ENCODE measurements at regions not wholly inside any gene's neighbourhood (a gene's known extent, or its start where the extent isn't known, plus 50 kb on each side); places are given as distances from the start of the nearest gene placed in this dataset.

- no peaks in the 10 kb centered on the region for H3K79me1 ChIP-seq (replicated peaks; ENCODE audit: low read length, poor library complexity, severe bottlenecking)
- no peaks in the 10 kb centered on the region for H3K4me1 ChIP-seq (ENCODE audit: control insufficient read depth, insufficient read depth, low read depth, low read length)
- H3K4me3 ChIP-seq (ENCODE audit: insufficient read depth in 1 of 2, low read depth in 1 of 2, low read length in 2 of 2) = no peak overlapping the region
- H2AFZ ChIP-seq (ENCODE audit: low read depth, low read length) = no peak overlapping the region
- no peaks in the 10 kb centered on the region for H3K36me3 ChIP-seq (ENCODE audit: control insufficient read depth in 1 of 2, insufficient read depth in 2 of 2, low read depth in 1 of 2, low read length in 2 of 2)
- no peak for DNase-seq
- H2BK12ac ChIP-seq (ENCODE audit: low read length in 2 of 2) = no peak overlapping the region
- H3K4ac ChIP-seq (ENCODE audit: low read depth in 1 of 2, low read length in 2 of 2) = no peak overlapping the region
- H3K4me2 ChIP-seq (ENCODE audit: low read length, poor library complexity, severe bottlenecking) = no peak overlapping the region
- WGBS = 82% methylated on average over 6 of the region's 6 CpGs
- no peak overlapping the region for H3K23ac ChIP-seq (ENCODE audit: low read length in 2 of 2)
- H2BK120ac ChIP-seq (ENCODE audit: low read depth, low read length) = no peak overlapping the region
- peaks cover 55 to 60% of the 10 kb centered on the region in 2 experiments for H3K27me3 ChIP-seq (ENCODE audit: control insufficient read depth in 1 of 2, insufficient read depth in 1 of 2, low read length in 2 of 2)
- no peak overlapping the region for H2AK5ac ChIP-seq (ENCODE audit: low read length, severe bottlenecking)
- no peak overlapping the region for H3K14ac ChIP-seq (ENCODE audit: low read length in 2 of 2)
- H3K27ac ChIP-seq (ENCODE audit: low read length, poor library complexity, severe bottlenecking) = no peak overlapping the region
- H2BK5ac ChIP-seq (ENCODE audit: low read depth, low read length, poor library complexity, severe bottlenecking) = no peak overlapping the region
- no peak overlapping the region for H2BK15ac ChIP-seq (ENCODE audit: low read depth, poor library complexity, severe bottlenecking)
- H4K91ac ChIP-seq (ENCODE audit: low read length) = no peak overlapping the region
- H4K8ac ChIP-seq (ENCODE audit: low read length) = no peak overlapping the region
- no peak overlapping the region for H3K9ac ChIP-seq (ENCODE audit: low read length)
- peaks cover 7% of the 10 kb centered on the region for H3K9me3 ChIP-seq (ENCODE audit: control insufficient read depth, low read length)
- no peak overlapping the region for H3K18ac ChIP-seq (ENCODE audit: low read depth in 1 of 2, low read length in 2 of 2)
Measured at GRCh38 chr2:120634533-120634932, 101.1 kb upstream of the GLI2 start.

- H3K23ac ChIP-seq (ENCODE audit: low read length in 2 of 2) = no peak overlapping the region
- 79% methylated on average over 5 of the region's 5 CpGs for WGBS
- no peak overlapping the region for H2BK12ac ChIP-seq (ENCODE audit: low read length in 2 of 2)
- H2AFZ ChIP-seq (ENCODE audit: low read depth, low read length) = no peak overlapping the region
- H2BK15ac ChIP-seq (ENCODE audit: low read depth, poor library complexity, severe bottlenecking) = no peak overlapping the region
- H3K4me2 ChIP-seq (ENCODE audit: low read length, poor library complexity, severe bottlenecking) = no peak overlapping the region
- H3K18ac ChIP-seq (ENCODE audit: low read depth in 1 of 2, low read length in 2 of 2) = no peak overlapping the region
- peaks cover 51 to 54% of the 10 kb centered on the region in 2 experiments for H3K27me3 ChIP-seq (ENCODE audit: control insufficient read depth in 1 of 2, insufficient read depth in 1 of 2, low read length in 2 of 2)
- DNase-seq = no peak
- no peaks in the 10 kb centered on the region for H3K4me1 ChIP-seq (ENCODE audit: control insufficient read depth, insufficient read depth, low read depth, low read length)
- H3K9me3 ChIP-seq (ENCODE audit: control insufficient read depth, low read length) = peaks cover 7% of the 10 kb centered on the region
- no peak overlapping the region for H2BK5ac ChIP-seq (ENCODE audit: low read depth, low read length, poor library complexity, severe bottlenecking)
- no peak overlapping the region for H3K4me3 ChIP-seq (ENCODE audit: insufficient read depth in 1 of 2, low read depth in 1 of 2, low read length in 2 of 2)
- H3K4ac ChIP-seq (ENCODE audit: low read depth in 1 of 2, low read length in 2 of 2) = no peak overlapping the region
- no peaks in the 10 kb centered on the region for H3K79me1 ChIP-seq (replicated peaks; ENCODE audit: low read length, poor library complexity, severe bottlenecking)
- no peak overlapping the region for H3K14ac ChIP-seq (ENCODE audit: low read length in 2 of 2)
- H2AK5ac ChIP-seq (ENCODE audit: low read length, severe bottlenecking) = no peak overlapping the region
- no peak overlapping the region for H4K91ac ChIP-seq (ENCODE audit: low read length)
- H3K27ac ChIP-seq (ENCODE audit: low read length, poor library complexity, severe bottlenecking) = no peak overlapping the region
- H3K9ac ChIP-seq (ENCODE audit: low read length) = no peak overlapping the region
- H3K36me3 ChIP-seq (ENCODE audit: control insufficient read depth in 1 of 2, insufficient read depth in 2 of 2, low read depth in 1 of 2, low read length in 2 of 2) = no peaks in the 10 kb centered on the region
- H2BK120ac ChIP-seq (ENCODE audit: low read depth, low read length) = no peak overlapping the region
- H4K8ac ChIP-seq (ENCODE audit: low read length) = no peak overlapping the region
Measured at GRCh38 chr2:120635146-120635545, 100.5 kb upstream of the GLI2 start.

GRCh38 chr2:120637847-120638246 lies 97.8 kb upstream of the GLI2 start:
- Histone ChIP-seq H3K27ac (ENCODE audit: low read length, poor library complexity, severe bottlenecking) (no peak overlapping the region), H3K14ac (ENCODE audit: low read length in 2 of 2) (no peak overlapping the region), H4K91ac (ENCODE audit: low read length) (no peak overlapping the region), H3K9ac (ENCODE audit: low read length) (no peak overlapping the region), H3K9me3 (ENCODE audit: control insufficient read depth, low read length) (peaks cover 16% of the 10 kb centered on the region), H3K18ac (ENCODE audit: low read depth in 1 of 2, low read length in 2 of 2) (no peak overlapping the region), H3K27me3 (ENCODE audit: control insufficient read depth in 1 of 2, insufficient read depth in 1 of 2, low read length in 2 of 2) (peaks cover 42 to 54% of the 10 kb centered on the region in 2 experiments), H2AFZ (ENCODE audit: low read depth, low read length) (no peak overlapping the region), H2AK5ac (ENCODE audit: low read length, severe bottlenecking) (no peak overlapping the region), H3K36me3 (ENCODE audit: control insufficient read depth in 1 of 2, insufficient read depth in 2 of 2, low read depth in 1 of 2, low read length in 2 of 2) (no peaks in the 10 kb centered on the region), H3K23ac (ENCODE audit: low read length in 2 of 2) (no peak overlapping the region), H2BK12ac (ENCODE audit: low read length in 2 of 2) (no peak overlapping the region), H2BK5ac (ENCODE audit: low read depth, low read length, poor library complexity, severe bottlenecking) (no peak overlapping the region), H3K4me2 (ENCODE audit: low read length, poor library complexity, severe bottlenecking) (no peak overlapping the region), H2BK15ac (ENCODE audit: low read depth, poor library complexity, severe bottlenecking) (no peak overlapping the region), H4K8ac (ENCODE audit: low read length) (no peak overlapping the region), H2BK120ac (ENCODE audit: low read depth, low read length) (no peak overlapping the region), H3K4me3 (ENCODE audit: insufficient read depth in 1 of 2, low read depth in 1 of 2, low read length in 2 of 2) (no peak overlapping the region), H3K4ac (ENCODE audit: low read depth in 1 of 2, low read length in 2 of 2) (no peak overlapping the region), H3K79me1 (replicated peaks; ENCODE audit: low read length, poor library complexity, severe bottlenecking) (no peaks in the 10 kb centered on the region), H3K4me1 (ENCODE audit: control insufficient read depth, insufficient read depth, low read depth, low read length) (no peaks in the 10 kb centered on the region)
- DNase-seq = no peak
- WGBS = 55% methylated on average over 3 of the region's 5 CpGs

GRCh38 chr2:120638450-120638849 lies 97.2 kb upstream of the GLI2 start:
- peaks cover 16% of the 10 kb centered on the region for H3K9me3 ChIP-seq (ENCODE audit: control insufficient read depth, low read length)
- peaks cover 38 to 50% of the 10 kb centered on the region in 2 experiments for H3K27me3 ChIP-seq (ENCODE audit: control insufficient read depth in 1 of 2, insufficient read depth in 1 of 2, low read length in 2 of 2)
- no peak overlapping the region for H4K91ac ChIP-seq (ENCODE audit: low read length)
- no peaks in the 10 kb centered on the region for H3K36me3 ChIP-seq (ENCODE audit: control insufficient read depth in 1 of 2, insufficient read depth in 2 of 2, low read depth in 1 of 2, low read length in 2 of 2)
- H2BK15ac ChIP-seq (ENCODE audit: low read depth, poor library complexity, severe bottlenecking) = no peak overlapping the region
- no peak overlapping the region for H3K14ac ChIP-seq (ENCODE audit: low read length in 2 of 2)
- H2BK5ac ChIP-seq (ENCODE audit: low read depth, low read length, poor library complexity, severe bottlenecking) = no peak overlapping the region
- no peak overlapping the region for H3K4me2 ChIP-seq (ENCODE audit: low read length, poor library complexity, severe bottlenecking)
- no peak for DNase-seq
- no peak overlapping the region for H3K4ac ChIP-seq (ENCODE audit: low read depth in 1 of 2, low read length in 2 of 2)
- H4K8ac ChIP-seq (ENCODE audit: low read length) = no peak overlapping the region
- H3K27ac ChIP-seq (ENCODE audit: low read length, poor library complexity, severe bottlenecking) = no peak overlapping the region
- H3K79me1 ChIP-seq (replicated peaks; ENCODE audit: low read length, poor library complexity, severe bottlenecking) = no peaks in the 10 kb centered on the region
- H3K23ac ChIP-seq (ENCODE audit: low read length in 2 of 2) = no peak overlapping the region
- no peak overlapping the region for H3K9ac ChIP-seq (ENCODE audit: low read length)
- H3K4me3 ChIP-seq (ENCODE audit: insufficient read depth in 1 of 2, low read depth in 1 of 2, low read length in 2 of 2) = no peak overlapping the region
- no peaks in the 10 kb centered on the region for H3K4me1 ChIP-seq (ENCODE audit: control insufficient read depth, insufficient read depth, low read depth, low read length)
- no peak overlapping the region for H3K18ac ChIP-seq (ENCODE audit: low read depth in 1 of 2, low read length in 2 of 2)
- no peak overlapping the region for H2AK5ac ChIP-seq (ENCODE audit: low read length, severe bottlenecking)
- no peak overlapping the region for H2AFZ ChIP-seq (ENCODE audit: low read depth, low read length)
- no peak overlapping the region for H2BK12ac ChIP-seq (ENCODE audit: low read length in 2 of 2)
- H2BK120ac ChIP-seq (ENCODE audit: low read depth, low read length) = no peak overlapping the region
- WGBS = 78% methylated on average over 3 of the region's 4 CpGs

Measured in mesenchymal stem cell (in vitro differentiated cells and primary cell).